NT2/D1 (cell line): ENCODE measurements at regions not wholly inside any gene's neighbourhood (a gene's known extent, or its start where the extent isn't known, plus 50 kb on each side); places are given as distances from the start of the nearest gene placed in this dataset.

Experiments used
- YY1 ChIP-seq: IDR thresholded peaks from 2 replicates; pipeline ENCODE4 v1.6.1; 2011; ENCODE audit not compliant: insufficient read length, insufficient read depth
- ZNF274 ChIP-seq: IDR thresholded peaks from 2 replicates; pipeline ENCODE4 v1.6.1; 2011; ENCODE audit warnings: mild to moderate bottlenecking, low read depth, low read length

DNA sequence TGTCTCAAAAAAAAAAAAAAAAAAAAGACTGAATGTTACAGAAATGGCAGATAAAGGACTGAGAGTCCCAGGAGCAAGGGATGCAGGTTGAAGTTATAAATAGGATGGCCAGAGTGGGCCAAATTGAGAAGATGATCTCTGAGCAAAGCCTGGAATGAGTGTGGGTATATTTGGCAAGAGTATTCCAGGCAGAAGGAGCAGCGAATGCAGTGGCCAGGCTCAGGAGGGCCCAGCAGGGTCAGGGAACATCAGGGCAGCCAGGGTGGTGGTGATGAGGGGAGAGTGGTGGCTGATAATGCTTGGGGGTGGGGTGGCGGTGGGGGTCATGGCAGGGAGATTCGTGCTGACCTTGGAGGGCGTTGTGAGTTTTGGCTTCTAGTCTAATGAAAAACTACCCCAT is 141.3 kb upstream of the AGAP1 start:
- TF ChIP-seq ZNF274 (no peak), YY1 (no peak)
